ENCODE measurements at regions not wholly inside any gene's neighbourhood (a gene's known extent, or its start where the extent isn't known, plus 50 kb on each side); places are given as distances from the start of the nearest gene placed in this dataset.

GRCh38 chr2:144151851-144152250 is 368.1 kb downstream of the ZEB2 start:
- DNase-seq = no peak

- no peak for DNase-seq
Measured at GRCh38 chr2:144151405-144151804, 368.5 kb downstream of the ZEB2 start.

- no peak for DNase-seq
Measured at GRCh38 chr2:144147356-144147755, 372.6 kb downstream of the ZEB2 start.

- DNase-seq = no peak
Measured at GRCh38 chr2:144146876-144147275, 373.0 kb downstream of the ZEB2 start.

- no peak for DNase-seq
Measured at GRCh38 chr2:144146076-144146475, 373.8 kb downstream of the ZEB2 start.

- DNase-seq = no peak
Measured at GRCh38 chr2:144143294-144144151, 376.4 kb downstream of the ZEB2 start.

GRCh38 chr2:144140891-144141290 is 379.0 kb downstream of the ZEB2 start:
- no peak for DNase-seq

GRCh38 chr2:144137705-144138428 is 382.1 kb downstream of the ZEB2 start:
- DNase-seq = no peak

GRCh38 chr2:144137272-144137671 is 382.6 kb downstream of the ZEB2 start:
- no peak for DNase-seq

- no peak for DNase-seq
Measured at GRCh38 chr2:144136297-144137010, 383.5 kb downstream of the ZEB2 start.

- DNase-seq = no peak
Measured at GRCh38 chr2:144133936-144134665, 385.8 kb downstream of the ZEB2 start.

GRCh38 chr2:144132357-144132756 is 387.6 kb downstream of the ZEB2 start:
- no peak for DNase-seq

GRCh38 chr2:144131042-144131441 is 388.9 kb downstream of the ZEB2 start:
- no peak for DNase-seq

- DNase-seq = no peak
Measured at GRCh38 chr2:144130551-144130950, 389.4 kb downstream of the ZEB2 start.

- DNase-seq = no peak
Measured at GRCh38 chr2:144128130-144128746, 391.7 kb downstream of the ZEB2 start.

- no peak for DNase-seq
Measured at GRCh38 chr2:144127693-144128092, 392.2 kb downstream of the ZEB2 start.

- DNase-seq = no peak
Measured at GRCh38 chr2:144126302-144126701, 393.6 kb downstream of the ZEB2 start.

- no peak for DNase-seq
Measured at GRCh38 chr2:144125751-144126150, 394.2 kb downstream of the ZEB2 start.

- DNase-seq = no peak
Measured at GRCh38 chr2:144124882-144125281, 395.0 kb downstream of the ZEB2 start.

GRCh38 chr2:144120487-144120886 is 399.4 kb downstream of the ZEB2 start:
- DNase-seq = no peak

- no peak for DNase-seq
Measured at GRCh38 chr2:144117086-144117485, 402.8 kb downstream of the ZEB2 start.

- DNase-seq = no peak
Measured at GRCh38 chr2:144115739-144116291, 404.1 kb downstream of the ZEB2 start.
